Retinal pigment epithelial cell (primary cell): ENCODE measurements at regions not wholly inside any gene's neighbourhood (a gene's known extent, or its start where the extent isn't known, plus 50 kb on each side); places are given as distances from the start of the nearest gene placed in this dataset.

Experiments used
- DNase-seq: peaks from one replicate; pipeline ENCODE4 v3.0.0-alpha.2; 2010; ENCODE audit warnings: low read depth
- H3K4me3 ChIP-seq: 2 replicates; pipeline ENCODE4 v1.5.1; 2011; ENCODE audit warnings: mild to moderate bottlenecking, low read length, control low read depth, moderate library complexity
- TF ChIP-seq, protein P1 (sequence below): conservative IDR thresholded peaks from 2 replicates; pipeline ENCODE4 v1.5.1; 2011; ENCODE audit warnings: low read depth, low read length, control low read depth, inconsistent platforms

DNA sequence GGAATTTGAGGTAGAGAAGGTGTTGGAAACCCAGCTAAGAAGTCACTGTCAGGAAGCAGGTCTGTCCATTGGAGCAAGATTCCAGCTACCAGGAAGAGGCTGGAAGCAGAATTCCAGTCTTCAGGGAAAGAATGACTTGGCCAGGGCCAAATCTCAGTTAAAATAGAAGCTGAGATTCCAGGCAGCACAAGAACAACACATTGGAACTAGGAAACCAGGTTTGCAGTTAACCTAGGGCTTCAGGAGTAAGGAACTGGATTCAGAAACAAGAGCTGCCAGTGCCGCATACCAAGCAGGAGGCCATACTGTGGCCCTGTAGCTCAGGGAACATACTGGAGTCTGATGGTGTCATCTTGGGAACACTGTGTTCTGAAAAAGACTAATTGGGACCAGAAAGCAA, 73.7 kb upstream of the FUCA2 start:
- H3K4me3 ChIP-seq, result no peak overlapping the region
- TF ChIP-seq, protein P1, sequence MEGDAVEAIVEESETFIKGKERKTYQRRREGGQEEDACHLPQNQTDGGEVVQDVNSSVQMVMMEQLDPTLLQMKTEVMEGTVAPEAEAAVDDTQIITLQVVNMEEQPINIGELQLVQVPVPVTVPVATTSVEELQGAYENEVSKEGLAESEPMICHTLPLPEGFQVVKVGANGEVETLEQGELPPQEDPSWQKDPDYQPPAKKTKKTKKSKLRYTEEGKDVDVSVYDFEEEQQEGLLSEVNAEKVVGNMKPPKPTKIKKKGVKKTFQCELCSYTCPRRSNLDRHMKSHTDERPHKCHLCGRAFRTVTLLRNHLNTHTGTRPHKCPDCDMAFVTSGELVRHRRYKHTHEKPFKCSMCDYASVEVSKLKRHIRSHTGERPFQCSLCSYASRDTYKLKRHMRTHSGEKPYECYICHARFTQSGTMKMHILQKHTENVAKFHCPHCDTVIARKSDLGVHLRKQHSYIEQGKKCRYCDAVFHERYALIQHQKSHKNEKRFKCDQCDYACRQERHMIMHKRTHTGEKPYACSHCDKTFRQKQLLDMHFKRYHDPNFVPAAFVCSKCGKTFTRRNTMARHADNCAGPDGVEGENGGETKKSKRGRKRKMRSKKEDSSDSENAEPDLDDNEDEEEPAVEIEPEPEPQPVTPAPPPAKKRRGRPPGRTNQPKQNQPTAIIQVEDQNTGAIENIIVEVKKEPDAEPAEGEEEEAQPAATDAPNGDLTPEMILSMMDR, result no peak
- DNase-seq, result no peak

DNA sequence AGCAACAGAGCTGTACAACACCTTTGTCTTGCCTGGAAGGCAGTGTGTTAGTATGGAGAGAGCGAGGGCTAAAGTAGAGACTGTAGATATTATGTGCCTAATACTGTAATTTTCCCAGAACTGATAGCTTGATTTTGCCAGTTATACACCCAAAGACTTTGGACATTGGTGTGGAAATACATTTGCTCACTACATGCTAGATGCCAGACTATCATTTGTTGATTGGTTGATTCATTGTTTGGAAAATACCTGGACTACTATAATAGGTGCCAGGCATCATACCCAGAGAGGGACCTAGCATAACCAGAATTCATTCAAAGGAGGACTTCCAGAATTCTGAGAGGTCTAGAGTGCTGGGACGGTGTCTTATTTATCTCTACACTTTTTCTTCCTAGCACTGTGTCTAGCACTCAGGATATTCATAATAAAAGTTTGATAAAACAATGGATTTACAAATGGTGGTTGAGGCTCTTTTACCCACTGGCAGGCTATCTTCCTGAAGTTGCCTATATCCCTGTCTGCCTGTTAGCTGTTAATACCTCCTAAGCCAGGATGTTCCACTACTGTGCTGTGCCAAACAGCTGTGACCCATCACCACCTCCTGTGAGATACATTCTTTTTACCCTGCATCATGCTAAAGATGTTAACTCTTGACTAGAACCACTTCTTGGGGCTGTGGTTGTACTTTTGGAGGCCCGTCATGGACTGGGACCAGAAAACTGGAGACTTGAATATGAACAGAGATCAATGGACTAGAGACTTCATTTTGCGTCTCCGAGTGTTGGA, 72.2 kb upstream of the FUCA2 start:
- no peak overlapping the region for H3K4me3 ChIP-seq
- DNase-seq, result no peak

DNA sequence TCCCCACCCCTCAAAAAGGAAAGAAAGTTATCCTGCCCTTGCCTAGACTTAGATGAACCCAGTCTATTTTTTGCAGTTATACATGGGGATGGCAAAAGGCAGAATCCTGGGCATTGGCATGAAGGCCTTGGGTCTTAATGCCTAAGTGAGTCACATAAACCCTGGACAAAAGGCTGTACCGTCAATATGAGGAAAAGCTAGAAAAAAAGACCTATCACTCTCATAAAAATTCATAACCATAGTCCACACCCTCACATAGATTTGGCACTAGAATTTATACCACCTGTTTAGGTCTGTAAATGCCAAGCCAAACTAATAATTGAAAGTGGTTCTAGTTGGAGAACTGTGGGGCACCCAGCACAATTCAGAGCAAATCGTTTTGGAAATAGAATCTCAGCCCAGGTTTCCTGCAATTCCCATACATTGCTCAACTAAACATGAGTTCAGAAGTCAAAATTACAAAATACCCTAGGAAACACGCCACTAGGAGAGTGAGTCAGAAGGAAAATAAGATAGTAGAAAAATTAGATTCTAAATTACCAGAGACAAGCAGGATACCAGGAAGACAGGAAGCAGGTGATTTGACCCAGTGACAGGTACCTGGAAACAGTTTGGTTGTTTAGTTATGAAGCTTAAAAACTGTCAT, 70.4 kb upstream of the FUCA2 start:
- no peak for DNase-seq
- TF ChIP-seq, protein P1, result no peak
- no peak overlapping the region for H3K4me3 ChIP-seq

More for the DNA sequence above, 72.2 kb upstream of the FUCA2 start:
- TF ChIP-seq, protein P1, result no peak

DNA sequence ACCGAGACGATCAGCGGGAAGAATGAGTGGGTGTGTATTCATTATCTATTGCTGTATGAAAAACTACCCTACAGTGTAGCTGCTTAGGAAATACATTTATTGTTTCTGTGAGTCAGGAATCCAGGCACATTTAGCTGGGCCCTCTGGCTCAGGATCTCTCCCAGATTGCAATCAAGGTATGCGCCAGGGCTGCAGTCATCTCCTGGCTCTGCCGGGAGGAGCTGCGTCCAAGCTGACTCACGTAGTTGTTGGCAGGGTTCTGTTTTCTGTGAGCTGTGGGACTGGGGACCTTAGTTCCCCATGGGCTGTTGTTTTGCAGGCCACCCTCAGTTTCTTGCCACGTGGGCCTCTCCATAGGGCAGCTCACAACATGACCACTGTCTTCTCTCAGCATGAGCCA, 68.2 kb upstream of the FUCA2 start:
- no peak for DNase-seq
- TF ChIP-seq, protein P1, result no peak
- H3K4me3 ChIP-seq, result no peak overlapping the region

DNA sequence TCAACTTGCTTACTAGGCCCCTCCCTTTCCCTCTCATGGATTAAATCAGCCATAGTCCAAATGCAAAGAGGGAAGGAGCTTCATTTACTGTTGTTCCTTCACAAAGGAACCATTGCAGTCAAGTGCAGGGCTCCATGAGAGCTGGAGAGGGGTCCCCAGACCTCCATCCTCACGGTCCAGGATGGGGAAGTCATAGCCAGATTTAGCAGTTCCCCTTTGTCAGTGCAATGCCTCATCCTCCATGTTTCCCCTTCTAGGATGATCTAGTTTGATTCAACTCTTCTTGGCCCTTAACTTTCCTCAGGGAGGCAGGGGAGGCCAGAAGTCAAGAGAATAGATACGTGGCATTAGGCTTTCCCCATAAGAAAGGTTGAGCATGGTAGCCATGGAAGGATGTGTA, 66.5 kb upstream of the FUCA2 start:
- TF ChIP-seq, protein P1, result no peak
- no peak overlapping the region for H3K4me3 ChIP-seq
- DNase-seq, result no peak

DNA sequence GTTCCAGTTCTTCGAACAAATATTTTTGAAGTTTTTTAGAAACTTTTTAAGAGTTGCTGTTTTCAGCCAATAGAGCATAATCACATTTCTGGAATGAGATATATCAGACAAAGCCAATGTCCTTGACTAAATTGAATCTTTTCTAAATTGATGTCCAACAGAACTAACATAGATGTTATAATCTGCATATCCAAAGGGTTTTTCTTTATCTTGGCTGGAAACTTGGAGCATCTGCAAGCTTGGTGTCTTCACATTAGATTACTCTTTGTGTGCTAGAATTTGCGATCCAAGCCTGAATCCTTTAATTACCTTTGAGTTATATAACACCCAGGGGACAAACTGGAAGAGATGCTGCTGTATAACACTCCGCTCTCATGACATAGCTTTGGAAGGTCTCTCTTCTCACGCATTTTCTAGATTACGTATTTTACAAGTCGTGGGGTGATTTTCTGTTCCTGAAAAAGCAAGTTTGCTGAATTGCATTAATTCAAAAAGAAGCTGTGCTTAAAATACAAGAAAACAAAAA, 64.4 kb upstream of the FUCA2 start:
- TF ChIP-seq, protein P1, result no peak
- no peak for DNase-seq
- H3K4me3 ChIP-seq, result no peak overlapping the region

DNA sequence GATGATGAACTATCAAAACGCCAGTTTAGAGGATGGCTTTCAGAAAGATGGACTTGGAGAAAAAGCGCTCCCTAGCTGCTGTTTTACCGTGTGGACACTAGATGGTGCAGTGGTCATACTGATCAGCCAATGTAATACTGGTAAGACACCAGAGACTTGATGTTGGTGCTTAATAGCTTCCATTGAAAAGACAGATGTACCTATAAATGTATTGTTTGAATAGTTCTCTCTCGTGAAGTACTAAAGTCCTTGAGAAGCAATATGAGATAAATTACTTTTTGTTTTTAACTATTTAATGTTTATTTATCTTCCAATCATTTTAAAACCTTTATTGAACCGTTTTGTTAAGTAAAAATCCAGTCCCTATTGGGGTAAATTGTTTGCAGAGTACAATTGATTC, 63.9 kb upstream of the FUCA2 start:
- TF ChIP-seq, protein P1, result peak; percentile 87
- H3K4me3 ChIP-seq, result no peak overlapping the region
- peak; percentile 54 for DNase-seq
